Bronchial epithelial cell (primary cell): ENCODE measurements at regions not wholly inside any gene's neighbourhood (a gene's known extent, or its start where the extent isn't known, plus 50 kb on each side); places are given as distances from the start of the nearest gene placed in this dataset.

Experiments
- DNase-seq: peaks from one replicate; pipeline ENCODE4 v3.0.0-alpha.2; 2010; ENCODE audit warnings: low read depth
- FAIRE-seq: peaks from 2 replicates; lab custom pipeline; 2011; peaks lifted over from hg19 to GRCh38; lab: Jason Lieb, UNC
- H3K27me3 ChIP-seq: 2 replicates; pipeline ENCODE4 v1.5.1; 2011; ENCODE audit warnings: low read length; ENCODE audit not compliant: control insufficient read depth, insufficient read depth
- H3K36me3 ChIP-seq: 2 replicates; pipeline ENCODE4 v1.5.1; 2011; ENCODE audit warnings: low read length; ENCODE audit not compliant: control insufficient read depth, insufficient read depth
- H3K4me3 ChIP-seq: 2 replicates; pipeline ENCODE4 v1.5.1; 2011; ENCODE audit warnings: mild to moderate bottlenecking, low read depth, low read length, control low read depth
- TF ChIP-seq, protein P1 (sequence below): IDR thresholded peaks from 2 replicates; pipeline ENCODE4 v1.5.1; 2011; ENCODE audit warnings: mild to moderate bottlenecking, moderate library complexity, low read length, control low read depth, inconsistent platforms; ENCODE audit not compliant: insufficient read depth, severe bottlenecking

DNA sequence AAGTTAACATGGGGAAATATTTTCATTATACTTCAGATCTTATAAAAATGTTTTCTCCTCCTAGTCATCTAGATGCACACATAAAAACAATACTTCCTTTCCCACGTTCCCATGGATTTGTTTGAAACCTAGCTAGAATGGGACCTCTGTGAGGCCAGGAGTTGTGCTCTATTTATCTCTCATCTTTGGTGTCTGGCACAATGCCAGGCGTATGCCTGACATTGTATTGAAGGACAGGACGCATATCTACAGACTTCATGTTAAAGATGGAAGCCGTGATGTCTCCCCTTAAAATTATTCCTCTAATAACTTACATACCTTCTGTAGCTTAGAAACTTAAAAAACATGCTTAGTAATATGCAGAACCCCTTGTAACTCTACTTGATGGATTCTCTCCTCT, 394.5 kb upstream of the FAT1 start:
- FAIRE-seq (no peak), DNase-seq (no peak)
- TF ChIP-seq, protein P1, sequence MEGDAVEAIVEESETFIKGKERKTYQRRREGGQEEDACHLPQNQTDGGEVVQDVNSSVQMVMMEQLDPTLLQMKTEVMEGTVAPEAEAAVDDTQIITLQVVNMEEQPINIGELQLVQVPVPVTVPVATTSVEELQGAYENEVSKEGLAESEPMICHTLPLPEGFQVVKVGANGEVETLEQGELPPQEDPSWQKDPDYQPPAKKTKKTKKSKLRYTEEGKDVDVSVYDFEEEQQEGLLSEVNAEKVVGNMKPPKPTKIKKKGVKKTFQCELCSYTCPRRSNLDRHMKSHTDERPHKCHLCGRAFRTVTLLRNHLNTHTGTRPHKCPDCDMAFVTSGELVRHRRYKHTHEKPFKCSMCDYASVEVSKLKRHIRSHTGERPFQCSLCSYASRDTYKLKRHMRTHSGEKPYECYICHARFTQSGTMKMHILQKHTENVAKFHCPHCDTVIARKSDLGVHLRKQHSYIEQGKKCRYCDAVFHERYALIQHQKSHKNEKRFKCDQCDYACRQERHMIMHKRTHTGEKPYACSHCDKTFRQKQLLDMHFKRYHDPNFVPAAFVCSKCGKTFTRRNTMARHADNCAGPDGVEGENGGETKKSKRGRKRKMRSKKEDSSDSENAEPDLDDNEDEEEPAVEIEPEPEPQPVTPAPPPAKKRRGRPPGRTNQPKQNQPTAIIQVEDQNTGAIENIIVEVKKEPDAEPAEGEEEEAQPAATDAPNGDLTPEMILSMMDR, result no peak
- H3K36me3 ChIP-seq, result no peaks in the 10 kb centered on the region
- no peaks in the 10 kb centered on the region for H3K27me3 ChIP-seq
- no peak overlapping the region for H3K4me3 ChIP-seq

DNA sequence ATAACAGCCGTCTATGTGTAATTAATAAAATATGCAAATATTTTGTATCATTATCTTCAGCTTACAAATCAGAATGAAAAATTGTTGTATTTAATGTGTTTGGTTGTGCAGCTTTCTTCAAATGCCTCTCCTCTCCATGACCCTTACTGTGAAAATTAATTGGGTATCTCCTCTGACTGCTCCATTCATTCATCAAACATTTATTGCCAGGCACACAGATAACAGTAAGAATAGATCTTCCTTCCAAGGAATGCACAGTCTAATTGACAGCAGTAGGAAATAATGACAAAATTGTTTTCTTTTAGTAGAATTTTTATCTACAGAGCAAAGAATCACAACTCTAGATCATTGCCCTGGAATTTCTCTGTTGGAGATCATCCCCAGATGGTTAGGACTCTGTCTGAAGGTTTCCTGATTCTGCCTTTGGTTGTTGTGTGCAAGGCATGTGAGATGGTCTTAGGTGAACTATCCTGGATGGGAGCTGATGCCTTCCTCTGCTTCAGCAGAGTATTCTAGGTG, 395.0 kb upstream of the FAT1 start:
- DNase-seq (no peak), FAIRE-seq (no peak)
- TF ChIP-seq, protein P1, result no peak
- Histone ChIP-seq H3K4me3 (no peak overlapping the region), H3K27me3 (no peaks in the 10 kb centered on the region), H3K36me3 (no peaks in the 10 kb centered on the region)

DNA sequence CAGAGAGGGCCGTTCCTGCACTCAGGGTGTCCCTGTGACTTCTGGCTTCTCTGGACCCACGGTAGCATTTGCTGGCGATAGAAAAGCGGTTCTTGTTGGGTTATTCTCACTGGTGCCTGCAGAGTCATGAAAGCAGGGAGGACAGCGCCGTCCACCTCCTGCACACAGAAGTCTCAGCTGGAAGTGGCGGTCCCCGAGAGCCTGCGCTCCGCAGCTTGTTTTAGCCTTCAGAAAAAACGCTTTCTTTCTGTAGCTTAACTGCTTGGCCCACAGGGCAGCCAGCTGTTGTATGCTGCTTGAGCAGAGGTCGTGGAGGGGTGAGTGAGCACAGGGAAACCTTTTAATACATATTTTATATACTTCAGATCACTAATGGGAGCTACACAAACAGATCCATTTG, 400.7 kb upstream of the FAT1 start:
- DNase-seq (no peak), FAIRE-seq (no peak)
- TF ChIP-seq, protein P1, result no peak
- H3K4me3 ChIP-seq, result no peak overlapping the region
- H3K36me3 ChIP-seq, result no peaks in the 10 kb centered on the region
- no peaks in the 10 kb centered on the region for H3K27me3 ChIP-seq

DNA sequence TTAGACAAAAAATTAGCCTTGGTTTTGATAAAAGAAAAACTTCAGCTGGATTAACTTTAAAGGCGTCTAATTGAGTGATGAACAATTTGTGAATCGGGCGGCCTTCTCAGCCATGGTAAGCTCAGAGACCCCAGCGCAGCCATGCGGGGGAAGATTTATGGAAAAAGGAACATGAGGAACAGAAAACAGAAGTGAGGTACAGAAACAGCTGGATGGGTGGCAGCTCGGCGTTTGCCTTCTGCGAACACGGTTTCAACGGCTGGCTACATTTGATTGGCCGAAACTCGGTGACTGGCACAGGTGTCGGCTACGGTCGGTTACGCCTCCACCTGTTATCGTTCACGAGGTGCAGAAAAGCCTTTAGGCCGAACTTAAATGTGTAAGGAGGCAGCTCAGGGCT, 401.4 kb upstream of the FAT1 start:
- TF ChIP-seq, protein P1, result no peak
- H3K4me3 ChIP-seq, result no peak overlapping the region
- no peak for DNase-seq
- no peaks in the 10 kb centered on the region for H3K27me3 ChIP-seq
- no peaks in the 10 kb centered on the region for H3K36me3 ChIP-seq
- no peak for FAIRE-seq

DNA sequence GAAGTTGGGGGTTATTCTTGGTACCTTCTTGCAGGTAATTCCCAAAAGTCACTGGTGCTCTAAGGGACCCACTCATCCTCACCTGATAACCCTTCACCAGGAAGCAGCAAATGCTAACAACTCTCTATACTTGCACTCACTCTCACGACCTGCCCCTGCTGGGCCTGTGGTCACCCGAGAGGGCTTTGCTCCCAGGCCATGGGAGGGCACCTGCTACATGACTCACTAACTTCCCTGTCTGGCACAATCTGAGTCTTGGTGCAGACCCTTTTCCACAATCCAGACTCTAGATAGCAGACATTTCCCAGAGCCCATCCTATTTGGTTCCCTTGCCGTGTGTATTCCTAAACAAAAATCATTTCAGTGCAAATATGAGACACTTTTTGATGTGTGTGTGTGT, 403.8 kb upstream of the FAT1 start:
- TF ChIP-seq, protein P1, result no peak
- FAIRE-seq (no peak), DNase-seq (no peak)
- H3K36me3 ChIP-seq, result no peaks in the 10 kb centered on the region
- no peaks in the 10 kb centered on the region for H3K27me3 ChIP-seq
- H3K4me3 ChIP-seq, result no peak overlapping the region

DNA sequence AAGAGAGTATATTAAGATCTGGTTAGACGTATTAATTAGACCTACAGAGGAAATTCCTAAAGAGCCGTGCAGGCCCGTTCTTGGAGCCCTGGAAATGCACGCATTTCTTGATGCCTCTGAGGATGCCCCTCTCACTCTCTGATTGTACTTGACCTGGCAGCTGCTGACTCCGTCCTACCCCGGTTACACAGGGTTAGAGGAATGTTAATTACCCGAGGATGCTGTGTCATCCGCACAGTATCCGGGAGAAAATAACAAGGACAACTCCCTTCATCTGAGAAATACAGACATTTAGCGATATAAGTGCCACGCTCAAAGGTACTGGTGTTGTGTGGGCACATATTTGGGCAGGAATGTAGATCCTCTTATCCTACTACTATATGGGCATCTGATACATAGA, 404.6 kb upstream of the FAT1 start:
- TF ChIP-seq, protein P1, result no peak
- no peak for FAIRE-seq
- no peak overlapping the region for H3K4me3 ChIP-seq
- no peaks in the 10 kb centered on the region for H3K27me3 ChIP-seq
- DNase-seq, result peak; percentile 12
- no peaks in the 10 kb centered on the region for H3K36me3 ChIP-seq
